ENCODE measurements at regions not wholly inside any gene's neighbourhood (a gene's known extent, or its start where the extent isn't known, plus 50 kb on each side); places are given as distances from the start of the nearest gene placed in this dataset.

DNA sequence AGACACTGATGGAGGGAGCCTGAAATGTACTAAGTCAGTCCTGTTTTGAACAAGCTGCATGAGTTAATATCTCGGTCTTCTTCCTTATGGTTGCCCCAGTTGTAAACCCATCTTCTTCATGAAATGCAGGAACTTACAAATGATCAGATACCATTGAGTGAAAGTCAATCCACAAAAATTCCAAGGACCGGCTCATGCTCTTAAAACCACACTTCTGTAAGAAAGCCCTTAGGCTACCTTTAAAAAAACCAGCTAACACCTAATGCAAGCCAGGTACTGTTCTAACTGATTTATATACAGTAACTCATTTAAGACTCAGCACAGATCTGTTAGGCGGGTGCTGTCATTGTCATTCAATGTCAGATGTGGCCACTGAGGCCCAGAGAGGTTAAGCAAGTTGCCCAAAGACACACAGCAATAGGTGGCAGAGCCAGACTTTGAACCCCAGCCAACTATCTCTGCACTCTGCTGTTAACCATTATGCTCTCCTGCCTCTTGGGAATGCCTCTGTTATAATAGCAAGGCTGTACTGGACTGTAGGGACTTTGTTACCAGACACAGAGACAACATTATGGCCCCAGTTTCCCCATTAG lies 93.4 kb downstream of the C16orf95 start:
- TF ChIP-seq GATA2 (IDR thresholded peaks at IDR 0.05; ENCODE audit: low read depth, low read length) (no peak), GATA3 (IDR thresholded peaks at IDR 0.05; ENCODE audit: low read depth, low read length) (no peak)
